ENCODE measurements at regions not wholly inside any gene's neighbourhood (a gene's known extent, or its start where the extent isn't known, plus 50 kb on each side); places are given as distances from the start of the nearest gene placed in this dataset.
"Not testable (repeated sequence)": the region's sequence is repeated elsewhere in the genome, so short reads cannot be mapped to it uniquely, and the experiment has no call there.

DNA sequence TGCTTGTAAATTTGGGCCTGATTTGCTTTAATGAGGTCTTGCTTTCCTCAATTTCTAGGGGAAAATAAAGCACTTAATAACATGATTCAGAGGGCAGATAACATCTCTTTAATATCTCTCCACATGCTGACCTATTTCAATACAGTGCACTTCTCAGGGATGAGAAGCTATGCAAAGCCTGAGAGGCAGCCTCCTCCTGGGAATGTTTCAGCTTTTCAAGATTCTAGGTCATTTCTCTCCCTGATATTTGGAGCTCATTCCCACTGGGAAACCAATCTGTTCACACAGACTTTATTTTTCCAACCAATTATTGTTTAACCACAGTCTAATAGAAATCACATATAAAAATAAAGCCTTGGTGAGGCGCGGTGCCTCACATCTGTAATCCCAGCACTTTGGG is 67.0 kb upstream of the LSAMP start:
- DNase-seq (ENCODE audit: low read depth): no peak

DNA sequence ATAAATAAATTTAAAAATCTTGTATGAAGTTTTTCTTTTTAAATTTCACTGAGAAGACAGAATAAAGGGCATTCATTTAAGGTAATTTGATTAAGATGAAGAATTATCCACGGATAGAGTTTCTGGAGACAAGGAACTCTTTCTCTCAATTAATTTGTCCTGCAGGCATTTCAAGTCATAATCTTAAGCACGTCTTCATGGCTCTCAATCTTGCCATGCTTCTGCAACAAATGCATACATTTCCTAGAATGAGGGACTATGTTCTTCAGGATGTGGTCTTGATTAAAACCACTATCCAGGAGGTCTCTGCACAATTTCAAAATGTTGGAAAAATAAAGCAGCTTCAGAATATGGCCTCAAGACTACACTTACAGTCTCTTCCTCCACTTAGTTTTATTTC is 67.6 kb upstream of the LSAMP start:
- DNase-seq (ENCODE audit: low read depth): no peak

DNA sequence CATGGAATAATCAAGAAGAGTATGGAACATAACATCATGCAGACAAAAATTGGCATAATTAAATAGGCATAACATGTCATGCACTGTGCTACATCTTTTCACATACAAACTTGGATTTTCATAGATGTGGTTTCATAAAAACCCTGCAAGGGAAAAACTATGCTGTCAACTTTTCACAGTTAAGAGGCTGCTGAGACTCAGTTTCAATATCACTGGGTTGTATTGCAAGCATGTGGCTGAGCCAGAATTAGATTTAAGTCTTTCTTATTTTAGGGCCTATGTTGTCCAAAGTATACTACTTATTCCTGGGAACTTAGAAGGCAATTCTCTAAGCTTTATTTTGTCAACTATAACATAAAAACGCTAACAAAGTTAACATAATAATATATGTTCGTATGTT is 70.7 kb upstream of the LSAMP start:
- no peak for DNase-seq (ENCODE audit: low read depth)

DNA sequence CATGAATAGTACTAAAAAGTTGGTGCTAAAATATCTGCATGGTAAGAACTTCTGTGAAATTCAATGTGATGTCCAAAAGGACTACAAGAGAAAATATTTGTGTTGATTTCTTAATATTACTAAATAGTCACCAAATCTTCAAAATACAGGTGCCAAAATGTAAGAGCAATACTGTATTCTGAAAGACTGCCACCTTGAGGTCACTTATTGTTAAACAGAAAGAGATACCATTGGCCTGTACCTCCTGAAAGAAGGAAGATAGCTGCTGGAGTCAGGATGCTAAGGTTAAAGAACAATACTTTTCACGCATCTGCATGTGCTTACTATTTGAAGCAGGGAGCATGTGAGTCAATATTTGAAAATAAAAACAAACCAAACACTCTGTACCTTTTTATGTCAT is 72.0 kb upstream of the LSAMP start:
- DNase-seq (ENCODE audit: low read depth): peak; percentile 1

DNA sequence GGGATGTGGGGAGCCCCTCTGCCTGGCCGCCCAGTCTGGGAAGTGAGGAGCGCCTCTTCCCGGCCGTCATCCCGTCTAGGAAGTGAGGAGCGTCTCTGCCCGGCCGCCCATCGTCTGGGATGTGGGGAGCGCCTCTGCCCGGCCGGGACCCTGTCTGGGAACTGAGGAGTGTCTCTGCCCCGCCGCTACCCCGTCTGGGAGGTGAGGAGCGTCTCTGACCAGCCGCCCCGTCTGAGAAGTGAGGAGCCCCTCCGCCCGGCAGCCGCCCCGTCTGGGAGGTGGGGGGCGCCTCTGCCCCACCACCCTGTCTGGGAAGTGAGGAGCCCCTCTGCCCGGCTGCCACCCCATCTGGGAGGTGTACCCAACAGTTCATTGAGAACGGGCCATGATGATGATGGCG is 73.8 kb upstream of the LSAMP start:
- DNase-seq (ENCODE audit: low read depth): not testable (repeated sequence)

DNA sequence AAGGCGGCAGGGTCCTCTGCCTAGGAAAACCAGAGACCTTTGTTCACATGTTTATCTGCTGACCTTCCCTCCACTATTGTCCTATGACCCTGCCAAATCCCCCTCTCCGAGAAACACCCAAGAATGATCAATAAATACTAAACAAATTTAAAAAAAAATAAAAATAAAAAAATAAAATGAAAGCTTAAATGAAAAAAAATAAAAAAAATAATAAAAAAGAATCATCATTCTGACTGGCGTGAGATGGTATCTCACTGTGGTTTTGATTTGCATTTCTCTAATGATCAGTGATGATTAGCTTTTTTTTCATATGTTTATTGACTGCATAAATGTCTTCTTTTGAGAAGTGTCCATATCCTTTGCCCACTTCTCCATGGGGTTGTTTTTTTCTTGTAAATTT is 74.5 kb upstream of the LSAMP start:
- DNase-seq (ENCODE audit: low read depth): not testable (repeated sequence)

DNA sequence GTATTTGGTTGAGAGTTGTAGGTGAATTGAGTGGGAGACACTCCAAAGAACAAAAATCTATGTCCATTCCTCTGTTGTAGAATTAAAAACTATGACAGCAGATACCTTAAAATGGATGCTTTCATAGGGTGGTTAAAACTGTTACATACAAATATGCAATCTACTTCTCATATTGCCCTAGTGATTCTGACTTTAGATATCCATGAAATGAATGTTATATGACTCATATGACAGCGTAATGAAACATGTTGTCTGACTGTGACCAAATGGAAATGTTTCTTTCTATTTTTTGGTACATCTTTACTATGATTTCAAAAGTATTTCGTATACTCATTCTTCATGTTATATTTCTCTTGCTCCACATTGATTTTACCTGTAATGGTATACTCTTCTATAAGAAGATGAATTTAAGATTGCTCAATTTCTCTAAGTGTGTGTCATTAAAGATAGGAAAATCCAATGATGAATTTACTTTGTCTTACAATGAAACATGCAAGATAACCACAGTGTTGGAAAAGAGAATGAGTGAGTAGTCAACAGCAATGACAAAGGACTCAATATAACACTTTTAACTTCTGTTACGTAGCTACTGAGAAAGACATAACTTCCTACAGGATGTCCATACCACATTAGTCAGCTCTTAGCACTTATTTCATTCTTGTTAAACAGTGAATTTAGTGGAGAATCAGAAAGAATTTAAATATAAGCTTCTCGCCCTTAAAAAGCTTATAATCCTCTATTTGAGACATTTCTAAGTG is 79.3 kb upstream of the LSAMP start:
- DNase-seq (ENCODE audit: low read depth): no peak

DNA sequence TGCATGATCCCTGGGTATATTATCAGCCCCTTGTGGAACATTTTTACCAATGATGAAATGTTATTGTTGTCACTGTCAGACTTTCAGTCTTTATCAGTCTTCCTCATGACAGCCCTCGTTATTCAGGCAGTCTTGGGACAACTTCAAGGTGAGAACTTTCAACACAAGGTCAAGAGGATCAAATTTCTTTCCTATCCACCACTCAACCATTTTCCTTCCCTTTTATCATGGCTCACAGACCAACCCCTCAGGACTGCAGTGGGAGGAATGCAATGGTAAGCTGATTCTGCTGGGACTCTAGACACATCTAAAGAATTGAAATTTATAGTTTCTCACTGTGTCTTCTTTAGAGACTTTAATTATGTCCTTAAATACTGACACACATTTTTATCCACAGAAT is 107.0 kb upstream of the LSAMP start:
- no peak for DNase-seq (ENCODE audit: low read depth)

DNA sequence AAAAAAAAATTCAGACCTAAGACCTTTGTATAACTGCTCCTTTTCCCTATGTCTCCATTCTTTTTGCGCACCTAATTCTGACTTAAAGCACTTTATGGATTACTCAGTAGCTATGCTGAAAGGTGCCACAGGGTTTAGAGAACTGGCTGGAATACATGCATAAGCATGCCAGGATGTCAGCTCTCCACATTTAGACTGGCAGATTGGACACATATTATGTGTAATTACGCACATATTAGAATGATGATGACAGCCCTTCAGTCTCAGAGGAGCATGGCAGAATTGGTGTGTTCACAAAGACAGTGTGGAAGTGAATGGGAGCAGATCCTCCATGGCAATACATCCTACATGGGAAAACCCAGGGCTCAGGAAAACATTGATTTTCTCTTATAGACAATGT is 108.1 kb upstream of the LSAMP start:
- no peak for DNase-seq (ENCODE audit: low read depth)

DNA sequence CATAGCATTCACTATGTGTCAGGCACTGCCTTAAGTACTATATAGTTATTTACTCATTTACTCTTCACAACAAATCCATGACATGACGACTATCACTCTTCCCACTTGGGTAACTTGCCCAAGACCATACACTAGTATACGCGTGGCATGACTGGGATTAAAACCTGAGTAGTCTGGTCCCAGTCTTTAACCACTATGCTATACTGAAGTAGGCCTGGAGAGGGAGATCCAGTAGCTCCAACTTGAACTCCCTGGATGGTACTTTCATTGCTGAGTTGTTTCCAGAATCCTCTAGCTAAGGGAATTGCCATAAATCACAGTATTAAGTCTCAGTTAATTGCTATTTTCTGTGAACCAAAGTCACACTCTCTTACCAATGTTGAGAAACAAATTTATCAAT is 116.2 kb upstream of the LSAMP start:
- DNase-seq (ENCODE audit: low read depth): no peak

DNA sequence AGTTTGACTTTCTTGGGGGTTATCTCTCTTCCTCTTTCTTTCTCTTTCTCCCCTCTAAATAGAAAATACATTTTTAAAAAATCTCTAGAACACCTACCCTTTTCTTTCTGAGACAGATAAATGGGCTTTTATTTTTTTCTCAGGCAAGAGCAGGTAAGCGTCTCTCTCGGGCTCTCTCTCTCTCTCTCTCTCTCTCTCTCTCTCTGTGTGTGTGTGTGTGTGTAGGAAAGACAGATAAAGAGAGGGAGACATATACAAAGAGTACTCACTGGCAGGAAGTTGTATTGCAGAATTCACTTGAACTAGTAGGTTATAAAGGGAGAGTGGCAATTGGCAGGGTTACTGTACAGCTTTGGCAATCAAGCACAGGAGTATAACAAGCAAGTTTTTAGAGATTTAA is 118.1 kb upstream of the LSAMP start:
- DNase-seq (ENCODE audit: low read depth): no peak

DNA sequence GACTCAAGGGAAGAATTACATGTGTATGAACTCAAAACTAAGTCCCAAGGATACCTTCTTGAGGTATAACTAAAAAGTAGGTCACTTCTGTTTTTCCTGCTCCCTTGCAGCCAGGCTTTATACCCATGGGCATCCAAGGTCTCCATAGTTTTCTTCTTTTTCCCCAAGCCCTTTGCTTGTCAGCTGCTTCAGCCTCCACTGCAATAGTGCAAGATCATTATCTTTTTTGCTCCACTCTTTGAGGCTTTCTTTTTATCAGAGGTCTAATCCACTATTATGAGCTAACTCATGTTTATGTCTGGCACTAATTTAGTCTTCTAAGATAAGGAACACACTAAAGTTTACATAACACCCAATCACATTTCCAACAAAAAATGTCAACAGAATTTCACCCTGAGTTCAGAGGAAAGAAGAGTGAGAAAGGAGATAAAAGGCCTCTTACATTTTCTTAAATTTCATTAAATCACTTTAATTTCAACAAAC is 121.2 kb upstream of the LSAMP start:
- DNase-seq (ENCODE audit: low read depth): no peak

DNA sequence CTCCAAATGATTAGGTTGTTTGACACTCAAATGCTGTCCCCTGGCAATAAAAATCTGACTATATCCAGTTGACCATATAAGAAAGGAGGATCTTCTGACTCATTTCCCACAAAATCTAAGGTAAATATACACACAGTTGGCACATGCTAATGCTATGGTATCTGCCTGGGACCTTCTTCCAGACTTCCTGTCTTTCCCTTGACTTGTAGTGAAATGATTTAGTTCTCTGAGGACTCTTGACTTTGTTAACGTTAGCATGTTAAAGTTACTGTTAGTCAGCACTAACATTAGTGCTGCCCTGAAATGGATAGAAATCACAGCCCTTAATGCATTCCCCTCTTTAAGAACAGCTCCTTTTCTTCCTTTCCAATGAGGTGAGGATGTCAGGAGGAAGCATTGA is 124.3 kb upstream of the LSAMP start:
- DNase-seq (ENCODE audit: low read depth): no peak

DNA sequence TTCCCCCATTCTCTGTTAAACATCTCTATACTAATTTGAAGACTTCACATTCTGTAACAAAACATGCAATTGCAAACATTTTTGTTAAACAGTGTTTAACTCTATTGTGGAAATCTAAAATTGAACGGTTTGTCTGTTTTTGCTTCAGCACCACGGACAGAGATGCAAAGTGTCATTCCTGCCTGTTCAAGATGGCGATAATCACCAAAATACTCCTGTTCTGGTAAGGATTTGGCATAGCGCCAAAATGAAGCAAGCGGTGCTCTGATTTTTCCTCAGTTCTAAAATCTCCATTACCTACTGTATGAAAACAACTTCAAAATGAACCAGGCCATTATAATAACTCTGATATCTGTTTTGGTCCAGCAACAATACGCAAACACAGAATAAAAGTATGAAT is 129.7 kb upstream of the TUSC7 start:
- peak; percentile 1 for DNase-seq (ENCODE audit: low read depth)

DNA sequence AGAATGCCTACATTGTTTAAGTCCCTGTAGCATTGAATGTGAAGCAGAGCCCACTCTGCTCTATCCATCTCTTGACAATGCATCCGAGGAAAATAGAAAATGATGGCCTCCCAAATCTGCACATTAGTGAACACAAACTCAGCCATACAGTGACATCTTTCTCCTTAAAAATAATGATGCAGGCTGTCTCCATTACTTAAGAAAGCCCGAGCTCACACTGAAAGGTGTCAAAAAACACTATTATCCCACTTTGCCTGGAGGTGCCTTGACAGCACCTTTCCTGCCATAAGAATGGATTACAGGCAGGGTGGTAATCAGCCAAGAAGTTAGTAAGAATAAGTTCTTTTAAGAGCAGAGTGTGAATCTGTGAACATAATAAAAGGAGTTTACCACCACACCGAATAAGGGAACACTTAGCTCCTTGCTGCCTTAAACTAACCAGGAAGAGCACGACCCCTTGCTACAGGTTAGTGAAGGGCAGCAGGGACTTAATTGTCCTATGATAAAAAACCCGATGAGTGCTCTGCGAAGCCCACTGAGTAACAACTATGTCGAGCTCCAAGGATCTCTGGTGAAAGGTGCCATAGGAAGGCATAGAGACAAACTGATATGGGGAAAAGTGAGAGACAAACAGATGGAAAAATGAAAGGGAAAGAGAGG is 123.2 kb upstream of the TUSC7 start:
- no peak for DNase-seq (ENCODE audit: low read depth)

DNA sequence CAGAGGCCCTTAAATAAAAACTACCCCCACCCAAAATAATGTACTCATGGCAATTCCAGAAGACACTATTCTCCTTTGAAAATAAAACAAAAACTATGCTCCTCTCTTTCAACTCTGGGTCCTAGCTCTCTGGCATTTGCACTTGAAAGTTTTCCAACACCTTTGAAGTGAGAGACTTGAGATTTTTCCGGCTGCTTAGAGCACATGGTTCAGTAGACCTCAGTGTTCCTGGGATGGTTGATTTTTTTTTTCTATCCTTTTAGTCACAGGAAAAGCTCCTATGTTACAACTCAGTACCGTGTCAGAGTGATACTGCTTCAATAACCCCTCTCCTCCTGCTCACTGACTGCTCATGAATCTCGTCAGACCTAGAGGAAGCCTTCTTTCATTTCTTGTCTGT is 118.3 kb upstream of the TUSC7 start:
- DNase-seq (ENCODE audit: low read depth): no peak

DNA sequence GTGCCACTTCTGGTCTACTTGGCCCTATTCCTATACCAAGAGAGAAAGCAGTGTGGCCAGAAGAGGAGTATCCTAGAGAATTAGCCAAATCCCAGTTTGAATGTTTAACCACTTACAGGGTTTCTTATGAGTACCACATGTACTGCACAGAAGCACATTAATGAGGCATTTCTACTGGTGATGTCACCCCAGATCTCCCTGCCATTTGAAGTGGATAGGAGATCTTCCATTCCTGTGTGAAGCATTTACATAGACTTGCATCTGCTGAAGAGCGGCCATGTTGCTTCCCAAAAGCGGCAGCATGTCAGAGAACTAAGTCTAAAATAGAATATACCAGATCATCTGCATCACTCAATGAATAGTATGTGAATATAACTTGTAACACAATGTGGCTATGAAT is 108.4 kb upstream of the TUSC7 start:
- DNase-seq (ENCODE audit: low read depth): no peak

DNA sequence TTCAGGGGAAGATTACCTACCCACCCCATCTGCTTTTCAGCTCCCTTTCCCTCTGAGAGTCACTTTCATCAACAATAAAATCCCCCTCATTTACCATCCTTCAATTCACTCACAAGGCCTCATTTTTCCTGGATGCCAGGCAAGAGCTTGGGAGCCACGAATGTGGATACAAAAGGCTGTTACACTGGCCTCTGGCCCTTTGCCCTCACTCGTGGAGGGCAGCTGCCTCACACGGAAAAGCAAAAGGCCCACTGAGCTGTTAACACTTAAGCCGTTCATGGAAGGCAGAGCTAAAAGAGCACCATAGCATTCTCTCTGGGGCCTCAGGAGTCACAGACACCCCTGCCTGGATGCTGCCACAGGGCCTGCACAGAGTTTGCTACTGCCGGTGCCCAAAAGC is 102.4 kb upstream of the TUSC7 start:
- no peak for DNase-seq (ENCODE audit: low read depth)

DNA sequence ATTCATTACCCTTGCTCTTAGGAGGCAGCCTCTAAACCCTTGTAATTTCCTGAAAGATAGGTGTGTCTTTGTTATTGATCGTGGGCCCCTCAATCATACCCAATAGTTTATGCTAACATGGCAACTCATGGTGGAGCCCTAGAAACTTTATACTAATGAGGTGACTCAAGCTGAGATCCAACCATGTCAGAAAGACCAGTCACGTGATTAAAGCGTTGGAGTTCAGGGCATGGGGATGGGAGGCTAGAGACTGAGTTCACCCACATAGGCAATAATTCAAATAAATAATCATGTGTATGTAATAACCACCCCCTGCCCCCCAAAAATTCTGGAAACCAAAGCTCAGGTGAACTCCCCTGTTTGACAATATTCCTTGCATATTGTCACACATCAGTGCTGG is 99.5 kb upstream of the TUSC7 start:
- no peak for DNase-seq (ENCODE audit: low read depth)

DNA sequence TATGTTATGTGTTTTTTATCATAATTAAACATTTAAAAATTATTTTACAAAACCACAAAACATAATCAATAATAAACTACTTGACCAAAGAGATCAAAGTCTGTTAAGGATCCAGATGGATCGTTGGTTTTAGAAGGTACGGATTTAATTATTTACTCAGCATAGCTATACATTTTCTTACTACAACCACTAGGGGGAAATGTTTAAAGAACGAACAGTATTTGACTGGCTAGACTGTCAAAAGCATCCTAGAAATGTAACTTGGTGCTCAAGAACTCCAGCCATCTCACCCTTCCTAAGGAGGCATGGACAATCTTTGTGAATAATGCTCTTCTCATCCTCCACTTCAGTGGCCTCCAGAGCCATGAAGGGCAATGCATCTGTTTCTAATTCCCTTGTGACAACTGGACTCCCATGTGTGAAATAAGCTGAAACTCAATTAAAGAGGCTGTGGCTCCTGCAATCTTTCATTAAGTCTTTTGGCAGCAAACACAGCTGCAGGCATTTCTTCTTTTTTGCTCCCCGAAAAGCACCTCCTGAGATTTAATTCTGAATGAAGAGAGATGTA is 94.7 kb upstream of the TUSC7 start:
- DNase-seq (ENCODE audit: low read depth): peak; percentile 1

DNA sequence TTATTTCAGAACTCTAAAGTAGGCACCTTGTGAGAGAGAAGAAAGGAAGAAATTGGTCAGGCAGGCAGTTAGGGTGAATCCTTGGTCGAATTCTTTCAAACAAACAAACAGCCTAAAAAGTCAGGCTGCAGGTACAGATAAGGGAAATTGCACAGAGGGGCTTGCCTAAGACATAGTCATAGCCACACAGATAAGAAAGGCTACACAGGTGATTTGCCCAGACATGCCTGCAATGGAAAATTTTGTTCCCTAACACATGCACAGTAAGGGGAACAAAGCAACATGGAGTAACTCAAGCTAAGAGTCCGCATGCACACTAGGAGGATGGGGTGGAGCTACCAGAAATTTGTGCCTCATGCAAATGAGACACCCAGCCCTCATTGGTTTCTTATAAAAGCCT is 91.4 kb upstream of the TUSC7 start:
- DNase-seq (ENCODE audit: low read depth): no peak

DNA sequence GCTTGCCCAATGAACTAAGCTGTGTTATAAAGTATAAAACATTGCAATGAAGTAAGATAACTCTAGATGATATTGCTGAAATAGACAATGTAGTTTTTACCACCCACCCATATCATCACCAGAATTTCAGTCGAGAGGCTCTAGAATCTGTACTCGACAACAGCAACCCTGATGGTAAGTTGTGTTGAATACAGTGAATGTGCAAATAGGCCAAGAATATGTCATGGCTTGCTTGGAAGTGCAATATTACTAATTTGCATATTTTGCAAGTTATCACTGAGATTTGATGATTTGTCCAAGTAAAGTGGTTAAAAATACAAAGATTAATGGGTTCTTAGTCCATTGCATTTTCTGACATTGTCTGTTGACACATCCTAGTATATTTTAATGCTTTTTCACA is 90.6 kb upstream of the TUSC7 start:
- DNase-seq (ENCODE audit: low read depth): no peak

DNA sequence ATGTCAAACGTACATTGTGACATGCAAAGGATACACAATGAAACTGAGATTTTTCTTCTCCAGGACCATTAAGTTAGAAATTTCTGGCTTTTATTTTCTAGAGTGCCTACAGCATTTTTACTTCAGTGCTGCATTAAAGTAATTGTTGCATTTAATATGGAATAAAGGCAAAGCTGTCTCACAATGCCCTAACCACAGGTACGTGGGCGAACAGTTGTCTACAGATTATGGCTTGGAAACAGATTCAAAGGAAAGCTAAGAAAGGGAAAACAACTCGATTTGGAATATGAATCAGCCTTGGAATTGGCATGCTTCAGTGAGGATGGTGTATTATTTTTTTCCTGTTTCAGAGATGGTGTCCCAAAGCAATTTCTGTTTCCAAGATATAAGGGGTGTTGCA is 79.1 kb upstream of the TUSC7 start:
- DNase-seq (ENCODE audit: low read depth): no peak
